Spleen (tissue), 11 donors: ENCODE measurements at regions not wholly inside any gene's neighbourhood (a gene's known extent, or its start where the extent isn't known, plus 50 kb on each side); places are given as distances from the start of the nearest gene placed in this dataset.

Source experiments
- DNase-seq: peaks from one replicate; pipeline ENCODE4 v3.0.0-alpha.2; 2020
- H3K27ac ChIP-seq, 8 donors: fragments of 200-600 bp; sonication (generic) in 7 of 8; 1 replicate in 4 of 8; 2 replicates in 4 of 8; pipeline versions ENCODE4 v1.5.0 to v1.8.0; 2016 to 2021; ENCODE audit warnings: inconsistent platforms in 4 of 8, mild to moderate bottlenecking in 4 of 8, moderate library complexity in 1 of 8
- H3K27me3 ChIP-seq, 7 donors: fragments of 200-600 bp; sonication (generic) in 6 of 7; replicated peaks in 1 of 7; 1 replicate in 4 of 7; 2 replicates in 3 of 7; pipeline versions ENCODE4 v1.5.0 to v1.8.0; 2016 to 2021; ENCODE audit warnings: inconsistent platforms in 3 of 7, mild to moderate bottlenecking in 1 of 7
- H3K36me3 ChIP-seq, 6 donors: fragments of 200-600 bp; sonication (generic) in 5 of 6; 1 replicate in 4 of 6; 2 replicates in 2 of 6; pipeline versions ENCODE4 v1.5.0 to v1.8.0; 2016 to 2021; ENCODE audit warnings: inconsistent platforms in 2 of 6
- H3K4me1 ChIP-seq, 6 donors: fragments of 200-600 bp; sonication (generic) in 5 of 6; 1 replicate in 3 of 6; 2 replicates in 3 of 6; pipeline versions ENCODE4 v1.5.0 to v1.8.0; 2016 to 2021; ENCODE audit warnings: inconsistent platforms in 3 of 6
- H3K4me3 ChIP-seq, 8 donors: fragments of 200-600 bp; sonication (generic) in 7 of 8; 1 replicate in 4 of 8; 2 replicates in 4 of 8; pipeline versions ENCODE4 v1.5.0 to v1.8.0; 2016 to 2021; ENCODE audit warnings: inconsistent platforms in 4 of 8, mild to moderate bottlenecking in 4 of 8, moderate library complexity in 2 of 8
- H3K9me3 ChIP-seq, 8 donors: fragments of 200-600 bp; sonication (generic) in 7 of 8; 1 replicate in 4 of 8; 2 replicates in 4 of 8; pipeline versions ENCODE4 v1.5.0 to v1.8.0; 2016 to 2021; ENCODE audit warnings: inconsistent platforms in 4 of 8
- POLR2A ChIP-seq, 3 donors: fragments of 450-650 bp; IDR thresholded peaks; one replicate each; pipeline ENCODE4 v1.5.1; 2017; ENCODE audit warnings: antibody characterized with exemption in 3 of 3, mild to moderate bottlenecking in 1 of 3
- POLR2AphosphoS5 ChIP-seq, 3 donors: sonication (generic); formaldehyde crosslinking; IDR thresholded peaks; one replicate each; pipeline ENCODE4 v1.5.1; 2017; ENCODE audit warnings: antibody characterized with exemption in 3 of 3
- WGBS, 5 donors: extraction: QIAGEN DNeasy Blood & Tissue Kit in 3 of 5; methylation state at CpG; one replicate each; pipeline versions ENCODE4 v1.1.5 to v1.1.7; 2013 to 2018; 5-methylcytosine and 5-hydroxymethylcytosine counted together
- intact Hi-C: fragments of 100-400 bp; cut with DNase I; formaldehyde crosslinking; loops from one replicate; pipeline ENCODE4 v1.15.0; 2023; ENCODE audit warnings: low total_unique reads
- TF ChIP-seq, protein P1 (sequence below), 11 experiments: fragments of 200-600 bp in 7 of 11; fragments of 450-650 bp in 4 of 11; sonication (generic) in 4 of 11; IDR thresholded peaks in 8 of 11; conservative IDR thresholded peaks in 3 of 11; 1 replicate in 7 of 11; 2 replicates in 4 of 11; pipeline versions ENCODE4 v1.4.0 to v1.8.0; 2016 to 2021; ENCODE audit warnings: antibody characterized with exemption in 11 of 11, inconsistent platforms in 4 of 11, mild to moderate bottlenecking in 1 of 11
- donor health status: healthy with polysubstance abuse.
- donor health status: DM: no; HTN: no; CAD: no; lungs with moderate emphysema.
- donor health status: DM: no; HTN: no; CAD: no.
- donor health status: Bipolar disorder and iron deficiency.
- donor health status: healthy.
- donor health status: DM: no; HTN: no; CAD: no.
- donor health status: DM: yes; HTN: yes; CAD: no.

DNA sequence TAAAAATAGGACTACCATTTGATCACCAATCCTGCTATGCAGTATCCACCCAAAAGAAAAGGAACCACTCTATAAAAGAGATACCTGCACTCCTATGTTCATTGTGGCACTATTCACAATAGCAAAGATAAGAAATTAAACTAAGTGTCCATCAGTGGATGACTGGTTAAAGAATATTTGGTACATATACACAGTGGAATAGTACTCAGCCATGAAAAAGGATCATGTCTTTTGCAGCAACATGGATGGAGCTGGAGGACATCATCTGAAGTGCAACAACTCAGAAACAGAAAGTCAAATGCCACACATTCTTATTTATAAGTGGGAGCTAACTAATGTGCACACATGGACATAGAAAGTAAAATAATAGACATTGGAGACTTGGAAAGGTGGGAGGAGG lies 116.4 kb downstream of the PFKFB3 start:
- TF ChIP-seq, protein P1, sequence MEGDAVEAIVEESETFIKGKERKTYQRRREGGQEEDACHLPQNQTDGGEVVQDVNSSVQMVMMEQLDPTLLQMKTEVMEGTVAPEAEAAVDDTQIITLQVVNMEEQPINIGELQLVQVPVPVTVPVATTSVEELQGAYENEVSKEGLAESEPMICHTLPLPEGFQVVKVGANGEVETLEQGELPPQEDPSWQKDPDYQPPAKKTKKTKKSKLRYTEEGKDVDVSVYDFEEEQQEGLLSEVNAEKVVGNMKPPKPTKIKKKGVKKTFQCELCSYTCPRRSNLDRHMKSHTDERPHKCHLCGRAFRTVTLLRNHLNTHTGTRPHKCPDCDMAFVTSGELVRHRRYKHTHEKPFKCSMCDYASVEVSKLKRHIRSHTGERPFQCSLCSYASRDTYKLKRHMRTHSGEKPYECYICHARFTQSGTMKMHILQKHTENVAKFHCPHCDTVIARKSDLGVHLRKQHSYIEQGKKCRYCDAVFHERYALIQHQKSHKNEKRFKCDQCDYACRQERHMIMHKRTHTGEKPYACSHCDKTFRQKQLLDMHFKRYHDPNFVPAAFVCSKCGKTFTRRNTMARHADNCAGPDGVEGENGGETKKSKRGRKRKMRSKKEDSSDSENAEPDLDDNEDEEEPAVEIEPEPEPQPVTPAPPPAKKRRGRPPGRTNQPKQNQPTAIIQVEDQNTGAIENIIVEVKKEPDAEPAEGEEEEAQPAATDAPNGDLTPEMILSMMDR (IDR thresholded peaks at IDR 0.05 in 8 of 11, conservative IDR thresholded peaks at IDR 0.05 in 3 of 11) = no peak
- TF ChIP-seq POLR2A (IDR thresholded peaks at IDR 0.05) (no peak), POLR2AphosphoS5 (IDR thresholded peaks at IDR 0.05) (no peak)
- no peak overlapping the region for H3K27ac ChIP-seq
- no peaks in the 10 kb centered on the region for H3K9me3 ChIP-seq
- peaks cover 0 to 26% (median 15%) of the 10 kb centered on the region in 6 donors for H3K4me1 ChIP-seq
- no peak overlapping the region for H3K4me3 ChIP-seq
- intact Hi-C loops = no loop called here
- no peaks in the 10 kb centered on the region for H3K27me3 ChIP-seq
- no peak for DNase-seq
- peaks cover 0 to 7% (median 0%) of the 10 kb centered on the region in 6 donors for H3K36me3 ChIP-seq

DNA sequence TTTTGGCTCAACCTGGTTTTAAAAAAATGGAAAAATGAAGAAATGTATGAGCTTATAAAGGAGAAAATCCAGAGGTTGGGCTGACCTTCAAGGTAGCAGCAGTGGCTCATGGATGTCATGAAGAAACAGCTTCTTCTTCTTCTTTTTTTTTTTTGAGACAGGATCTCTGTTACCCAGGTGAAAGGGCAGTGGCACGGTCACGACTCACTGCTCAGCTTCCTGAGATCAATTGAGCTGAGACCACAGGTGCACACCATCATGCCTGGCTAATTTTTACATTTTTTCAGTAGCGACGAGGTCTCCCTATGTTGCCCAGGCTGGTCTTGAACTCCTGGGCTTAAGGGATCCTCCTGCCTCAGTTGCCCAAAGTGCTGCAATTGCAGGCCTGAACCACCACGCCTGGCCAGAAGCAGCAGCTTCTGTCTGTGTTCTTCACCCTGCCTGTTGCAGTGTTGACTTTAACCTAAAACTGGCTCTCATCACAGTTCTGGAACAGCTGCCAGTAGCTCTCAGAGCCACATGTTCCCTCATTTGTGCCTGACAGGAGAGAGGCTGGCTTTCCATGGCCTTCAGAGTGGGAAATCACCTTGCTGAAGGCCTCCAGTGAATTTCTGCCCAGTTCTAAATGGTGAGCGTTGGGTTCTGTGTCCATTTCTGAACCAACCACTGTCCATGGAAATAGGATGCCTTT lies 117.7 kb downstream of the PFKFB3 start:
- WGBS, 5 donors = 58 to 80% (median 73%) methylated on average over 6 of the region's 6 CpGs
- H3K4me1 ChIP-seq = peaks cover 0 to 26% (median 15%) of the 10 kb centered on the region in 6 donors
- H3K4me3 ChIP-seq = no peak overlapping the region
- peaks cover 0 to 7% (median 0%) of the 10 kb centered on the region in 6 donors for H3K36me3 ChIP-seq
- H3K9me3 ChIP-seq = no peaks in the 10 kb centered on the region
- intact Hi-C loops = no loop called here
- TF ChIP-seq, protein P1 (IDR thresholded peaks at IDR 0.05 in 8 of 11, conservative IDR thresholded peaks at IDR 0.05 in 3 of 11) = no peak
- no peak for TF ChIP-seq POLR2AphosphoS5 (IDR thresholded peaks at IDR 0.05)
- H3K27ac ChIP-seq = no peak overlapping the region
- DNase-seq = peak; percentile 81
- no peaks in the 10 kb centered on the region for H3K27me3 ChIP-seq

DNA sequence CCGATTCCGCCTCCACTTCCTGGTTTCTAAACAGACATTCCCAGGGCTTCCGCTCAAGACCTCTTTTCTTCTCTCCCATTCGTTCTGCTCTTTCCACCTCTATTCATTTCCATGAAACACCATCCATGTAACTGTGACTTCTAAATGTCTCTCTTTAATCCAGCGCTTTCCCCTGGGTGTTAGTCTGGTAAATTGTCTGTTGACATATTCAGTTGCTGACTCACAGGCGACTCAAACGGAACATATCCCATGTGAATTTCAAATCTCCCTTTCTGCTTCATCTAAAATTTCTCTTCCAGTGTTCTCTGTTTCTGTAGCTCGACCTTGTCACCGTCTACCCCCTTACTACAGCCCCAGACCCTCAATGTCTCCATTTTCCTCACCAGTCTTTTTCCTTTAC lies 119.1 kb downstream of the PFKFB3 start:
- Histone ChIP-seq H3K36me3 (peaks cover 0 to 13% (median 0%) of the 10 kb centered on the region in 6 donors), H3K9me3 (no peaks in the 10 kb centered on the region), H3K4me3 (no peak overlapping the region), H3K27ac (no peak overlapping the region), H3K27me3 (no peaks in the 10 kb centered on the region), H3K4me1 (peaks cover 0 to 26% (median 15%) of the 10 kb centered on the region in 6 donors)
- no peak for DNase-seq
- WGBS, 5 donors = 88 to 92% (median 90%) methylated on average over 9 of the region's 9 CpGs
- intact Hi-C loops = no loop called here
- TF ChIP-seq, protein P1 (IDR thresholded peaks at IDR 0.05 in 8 of 11, conservative IDR thresholded peaks at IDR 0.05 in 3 of 11) = no peak
- no peak for TF ChIP-seq POLR2A (IDR thresholded peaks at IDR 0.05)
- TF ChIP-seq POLR2AphosphoS5 (IDR thresholded peaks at IDR 0.05) = no peak

DNA sequence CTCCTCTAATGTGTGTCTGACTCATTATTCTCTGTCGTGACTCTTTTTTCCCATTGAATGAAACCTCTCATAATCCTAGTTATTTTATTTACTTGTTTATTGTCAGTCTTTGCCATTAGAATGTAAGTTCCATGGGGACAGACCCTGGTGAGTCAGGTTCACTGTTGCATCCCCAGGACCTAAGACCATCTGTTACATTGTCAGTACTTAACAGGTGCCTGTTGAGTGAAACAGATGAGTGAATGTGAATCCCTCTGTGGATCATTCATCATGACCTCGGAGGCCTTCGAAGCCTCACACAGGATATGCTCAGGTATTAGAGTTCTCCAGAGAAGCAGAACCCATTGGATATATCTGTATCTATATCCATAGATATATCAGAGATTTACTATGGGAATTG lies 120.1 kb downstream of the PFKFB3 start:
- WGBS, 5 donors = 75 to 98% (median 94%) methylated on average over 3 of the region's 3 CpGs
- H3K27ac ChIP-seq = no peak overlapping the region
- TF ChIP-seq POLR2AphosphoS5 (IDR thresholded peaks at IDR 0.05) (no peak), POLR2A (IDR thresholded peaks at IDR 0.05) (no peak)
- TF ChIP-seq, protein P1 (IDR thresholded peaks at IDR 0.05 in 8 of 11, conservative IDR thresholded peaks at IDR 0.05 in 3 of 11) = no peak
- H3K36me3 ChIP-seq = peaks cover 0 to 22% (median 0%) of the 10 kb centered on the region in 6 donors
- H3K4me1 ChIP-seq = peaks cover 0 to 27% (median 15%) of the 10 kb centered on the region in 6 donors
- DNase-seq = no peak
- no peaks in the 10 kb centered on the region for H3K9me3 ChIP-seq
- intact Hi-C loops = no loop called here
- no peaks in the 10 kb centered on the region for H3K27me3 ChIP-seq
- no peak overlapping the region for H3K4me3 ChIP-seq
